Retina (tissue), 1 donor: ENCODE measurements at regions not wholly inside any gene's neighbourhood (a gene's known extent, or its start where the extent isn't known, plus 50 kb on each side); places are given as distances from the start of the nearest gene placed in this dataset.

Source experiments
- DNase-seq: peaks from one replicate; pipeline ENCODE4 v3.0.0-alpha.2; 2016

- no peak for DNase-seq
These were observed 60.3 kb upstream of the SLC27A6 start for GRCh38 chr5:128904805-128905567.

GRCh38 chr5:128905568-128906110, 59.6 kb upstream of the SLC27A6 start:
- DNase-seq, result peak; percentile 5

DNA sequence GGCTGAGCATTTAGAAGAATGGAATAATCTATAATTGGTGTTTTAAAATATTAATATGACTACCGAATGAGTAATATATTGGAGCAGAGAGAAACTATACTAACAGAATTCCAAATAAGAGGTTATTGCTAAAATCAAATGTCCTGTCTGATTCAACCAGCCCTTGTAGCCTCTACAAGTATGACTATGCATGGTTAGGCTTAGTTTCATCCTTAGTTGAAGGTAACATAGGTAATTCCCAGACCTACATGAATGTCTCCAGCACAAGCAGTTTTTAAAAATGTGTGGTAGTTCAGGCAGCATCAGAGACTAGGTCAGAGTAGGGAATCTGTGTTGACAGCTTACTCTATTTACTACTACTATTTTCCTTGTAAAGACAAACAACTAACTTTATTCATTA, 51.7 kb upstream of the SLC27A6 start:
- DNase-seq, result no peak
